ENCODE measurements at regions not wholly inside any gene's neighbourhood (a gene's known extent, or its start where the extent isn't known, plus 50 kb on each side); places are given as distances from the start of the nearest gene placed in this dataset.

DNA sequence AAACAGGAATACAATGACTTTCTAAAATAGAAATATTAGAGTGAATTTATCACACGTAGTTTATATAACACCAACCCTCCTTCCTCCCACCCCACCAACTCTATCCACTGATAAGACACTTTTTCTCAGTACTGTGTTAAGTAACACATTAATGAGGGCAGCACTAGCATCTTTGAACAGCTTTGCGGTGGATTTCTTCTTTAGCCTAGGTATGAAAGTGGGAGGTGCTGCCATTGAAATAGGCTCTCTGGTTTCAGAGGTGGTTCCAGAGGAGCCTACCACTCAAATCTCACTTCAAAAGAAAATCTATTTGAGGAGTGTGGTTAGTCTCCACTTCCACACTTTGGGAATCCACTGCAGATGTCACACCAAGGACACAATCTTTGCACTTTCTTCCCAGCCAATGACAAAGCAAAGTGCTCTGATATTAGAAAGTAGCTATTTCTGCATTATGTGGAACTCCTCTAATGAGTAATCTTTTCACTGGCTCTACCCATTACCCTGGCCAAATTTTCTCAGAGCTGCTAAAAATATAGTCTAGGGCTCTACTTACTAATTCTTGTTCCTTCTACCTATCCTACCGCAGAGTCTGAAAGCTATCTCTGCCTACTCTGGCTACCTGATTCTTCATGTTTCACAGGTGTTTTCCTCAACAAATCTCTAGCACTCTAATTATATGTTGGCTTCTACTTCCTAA, 1667.8 kb downstream of the MRPL39 start:
- Histone ChIP-seq H3K9me3 (replicated peaks; ENCODE audit: insufficient read depth, low read length) (no peaks in the 10 kb centered on the region), H4K20me1 (ENCODE audit: insufficient read depth, low read length) (no peaks in the 10 kb centered on the region), H3K9ac (ENCODE audit: low read length) (no peak overlapping the region), H3F3A (ENCODE audit: insufficient read depth, low read length) (peaks cover 12% of the 10 kb centered on the region; the same call in 1 of the 2 replicates), H2AFZ (ENCODE audit: low read length) (no peak overlapping the region), H3K4me3 (ENCODE audit: low read length) (no peak overlapping the region), H3K4me1 (ENCODE audit: low read length) (peaks cover 28% of the 10 kb centered on the region), H3K36me3 (replicated peaks; ENCODE audit: insufficient read depth, low read length) (no peaks in the 10 kb centered on the region), H3K4me2 (ENCODE audit: low read depth, low read length) (peak overlapping the region; percentile 31; the same call in 1 of the 2 replicates), H3K79me2 (ENCODE audit: low read length) (no peaks in the 10 kb centered on the region), H3K27ac (ENCODE audit: low read length) (peak overlapping the region; percentile 22; the same call in 1 of the 2 replicates), H3K27me3 (replicated peaks; ENCODE audit: insufficient read depth, low read length) (no peaks in the 10 kb centered on the region), H3K9me2 (replicated peaks; ENCODE audit: insufficient read depth, low read length) (no peaks in the 10 kb centered on the region)
- peak; percentile 72 for DNase-seq
- TF ChIP-seq EZH2 (optimal IDR thresholded peaks at IDR 0.05; ENCODE audit: low read depth, low read length): no peak
- TF ChIP-seq, protein P1, sequence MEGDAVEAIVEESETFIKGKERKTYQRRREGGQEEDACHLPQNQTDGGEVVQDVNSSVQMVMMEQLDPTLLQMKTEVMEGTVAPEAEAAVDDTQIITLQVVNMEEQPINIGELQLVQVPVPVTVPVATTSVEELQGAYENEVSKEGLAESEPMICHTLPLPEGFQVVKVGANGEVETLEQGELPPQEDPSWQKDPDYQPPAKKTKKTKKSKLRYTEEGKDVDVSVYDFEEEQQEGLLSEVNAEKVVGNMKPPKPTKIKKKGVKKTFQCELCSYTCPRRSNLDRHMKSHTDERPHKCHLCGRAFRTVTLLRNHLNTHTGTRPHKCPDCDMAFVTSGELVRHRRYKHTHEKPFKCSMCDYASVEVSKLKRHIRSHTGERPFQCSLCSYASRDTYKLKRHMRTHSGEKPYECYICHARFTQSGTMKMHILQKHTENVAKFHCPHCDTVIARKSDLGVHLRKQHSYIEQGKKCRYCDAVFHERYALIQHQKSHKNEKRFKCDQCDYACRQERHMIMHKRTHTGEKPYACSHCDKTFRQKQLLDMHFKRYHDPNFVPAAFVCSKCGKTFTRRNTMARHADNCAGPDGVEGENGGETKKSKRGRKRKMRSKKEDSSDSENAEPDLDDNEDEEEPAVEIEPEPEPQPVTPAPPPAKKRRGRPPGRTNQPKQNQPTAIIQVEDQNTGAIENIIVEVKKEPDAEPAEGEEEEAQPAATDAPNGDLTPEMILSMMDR (IDR thresholded peaks at IDR 0.05; ENCODE audit: low read length): no peak
- no peak for TF ChIP-seq EZH2phosphoT487 (IDR thresholded peaks at IDR 0.05; ENCODE audit: low read length)

GRCh38 chr21:23936991-23937390, 1670.3 kb downstream of the MRPL39 start:
- Histone ChIP-seq H3K4me3 (ENCODE audit: low read length) (no peak overlapping the region), H4K20me1 (ENCODE audit: insufficient read depth, low read length) (no peaks in the 10 kb centered on the region), H3K27me3 (replicated peaks; ENCODE audit: insufficient read depth, low read length) (no peaks in the 10 kb centered on the region), H3K9me2 (replicated peaks; ENCODE audit: insufficient read depth, low read length) (no peaks in the 10 kb centered on the region), H3K9me3 (replicated peaks; ENCODE audit: insufficient read depth, low read length) (no peaks in the 10 kb centered on the region), H3K4me1 (ENCODE audit: low read length) (peaks cover 28% of the 10 kb centered on the region), H3K4me2 (ENCODE audit: low read depth, low read length) (no peak overlapping the region), H2AFZ (ENCODE audit: low read length) (no peak overlapping the region), H3F3A (ENCODE audit: insufficient read depth, low read length) (peaks cover 12% of the 10 kb centered on the region; the same call in 1 of the 2 replicates), H3K79me2 (ENCODE audit: low read length) (no peaks in the 10 kb centered on the region), H3K27ac (ENCODE audit: low read length) (no peak overlapping the region), H3K36me3 (replicated peaks; ENCODE audit: insufficient read depth, low read length) (no peaks in the 10 kb centered on the region), H3K9ac (ENCODE audit: low read length) (no peak overlapping the region)
- TF ChIP-seq EZH2phosphoT487 (IDR thresholded peaks at IDR 0.05; ENCODE audit: low read length): no peak
- TF ChIP-seq EZH2 (optimal IDR thresholded peaks at IDR 0.05; ENCODE audit: low read depth, low read length): no peak
- TF ChIP-seq, protein P1 (IDR thresholded peaks at IDR 0.05; ENCODE audit: low read length): no peak
- no peak for DNase-seq

DNA sequence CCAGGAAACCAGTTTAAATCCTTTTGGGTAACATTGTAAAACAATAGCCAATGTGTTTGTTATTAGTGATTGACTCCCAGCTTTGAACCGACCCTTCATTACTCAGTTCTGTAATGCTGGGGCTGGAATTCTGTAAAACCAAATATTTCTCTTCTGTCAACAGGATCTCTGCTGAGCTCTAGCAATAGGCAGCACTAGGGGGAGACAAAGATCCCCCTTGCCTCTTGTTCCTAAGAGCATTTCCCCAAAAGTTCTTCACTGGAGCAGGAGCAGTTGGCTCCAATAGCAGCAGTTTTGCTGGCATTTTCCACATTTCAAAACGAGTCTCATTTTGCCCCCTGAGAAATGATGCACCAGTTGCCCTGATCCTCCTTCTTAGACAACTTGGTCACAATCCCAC, 1671.1 kb downstream of the MRPL39 start:
- Histone ChIP-seq H3K27me3 (replicated peaks; ENCODE audit: insufficient read depth, low read length) (no peaks in the 10 kb centered on the region), H3K4me1 (ENCODE audit: low read length) (peaks cover 28% of the 10 kb centered on the region), H3K36me3 (replicated peaks; ENCODE audit: insufficient read depth, low read length) (no peaks in the 10 kb centered on the region), H3K4me2 (ENCODE audit: low read depth, low read length) (no peak overlapping the region), H3K79me2 (ENCODE audit: low read length) (no peaks in the 10 kb centered on the region), H2AFZ (ENCODE audit: low read length) (no peak overlapping the region), H3K9me2 (replicated peaks; ENCODE audit: insufficient read depth, low read length) (no peaks in the 10 kb centered on the region), H3K4me3 (ENCODE audit: low read length) (no peak overlapping the region), H4K20me1 (ENCODE audit: insufficient read depth, low read length) (no peaks in the 10 kb centered on the region), H3K27ac (ENCODE audit: low read length) (no peak overlapping the region), H3K9ac (ENCODE audit: low read length) (no peak overlapping the region), H3F3A (ENCODE audit: insufficient read depth, low read length) (peaks cover 12% of the 10 kb centered on the region; the same call in 1 of the 2 replicates), H3K9me3 (replicated peaks; ENCODE audit: insufficient read depth, low read length) (no peaks in the 10 kb centered on the region)
- TF ChIP-seq EZH2 (optimal IDR thresholded peaks at IDR 0.05; ENCODE audit: low read depth, low read length) (no peak), EZH2phosphoT487 (IDR thresholded peaks at IDR 0.05; ENCODE audit: low read length) (no peak)
- TF ChIP-seq, protein P1 (IDR thresholded peaks at IDR 0.05; ENCODE audit: low read length): peak; percentile 66
- peak; percentile 27 for DNase-seq
